HAP-1 (cell line): ENCODE measurements at regions not wholly inside any gene's neighbourhood (a gene's known extent, or its start where the extent isn't known, plus 50 kb on each side); places are given as distances from the start of the nearest gene placed in this dataset.
"Not testable (repeated sequence)": the region's sequence is repeated elsewhere in the genome, so short reads cannot be mapped to it uniquely, and the experiment has no call there.

Source experiments
- DNase-seq, 2 experiments: peaks; one replicate each; pipeline ENCODE4 v3.0.0-alpha.2; 2016 to 2020; ENCODE audit warnings: low spot score in 2 of 2
- H3K27me3 ChIP-seq: fragments of 250-450 bp; sonication (Bioruptor Pico); 2 replicates; pipeline ENCODE4 v1.5.1; 2020; ENCODE audit warnings: low read depth, mild to moderate bottlenecking, moderate library complexity
- H3K36me3 ChIP-seq: fragments of 250-450 bp; sonication (Bioruptor Pico); replicated peaks from 2 replicates; pipeline ENCODE4 v1.5.1; 2020; ENCODE audit warnings: mild to moderate bottlenecking
- H3K4me1 ChIP-seq: fragments of 250-450 bp; sonication (Bioruptor Pico); 2 replicates; pipeline ENCODE4 v1.5.1; 2020; ENCODE audit warnings: mild to moderate bottlenecking
- H3K4me3 ChIP-seq: fragments of 250-450 bp; sonication (Bioruptor Pico); 2 replicates; pipeline ENCODE4 v1.5.1; 2020; ENCODE audit warnings: mild to moderate bottlenecking, moderate library complexity
- H3K9me3 ChIP-seq: fragments of 250-450 bp; sonication (Bioruptor Pico); 2 replicates; pipeline ENCODE4 v1.5.1; 2020; ENCODE audit warnings: mild to moderate bottlenecking, moderate library complexity
- in situ Hi-C: fragments of 300-500 bp; cut with MboI; formaldehyde crosslinking; loops from 3 replicates; pipeline ENCODE4 v1.14.3; 2020; ENCODE audit warnings: low sequenced_read_pairs, inconsistent platforms, mixed read lengths

GRCh38 chr3:75140904-75141615, 523.1 kb upstream of the FRG2C start:
- Histone ChIP-seq H3K9me3 (no peaks in the 10 kb centered on the region; the same call in 1 of the 2 replicates), H3K27me3 (no peaks in the 10 kb centered on the region), H3K4me3 (no peak overlapping the region), H3K4me1 (no peaks in the 10 kb centered on the region), H3K36me3 (no peaks in the 10 kb centered on the region)
- no peak for DNase-seq
- in situ Hi-C loops: no loop called here

- Histone ChIP-seq H3K9me3 (no peaks in the 10 kb centered on the region), H3K4me1 (no peaks in the 10 kb centered on the region), H3K4me3 (no peak overlapping the region), H3K36me3 (no peaks in the 10 kb centered on the region), H3K27me3 (no peaks in the 10 kb centered on the region)
- in situ Hi-C loops: no loop called here
- DNase-seq: no peak
Measured at GRCh38 chr3:75144406-75144805, 519.7 kb upstream of the FRG2C start.

GRCh38 chr3:75171630-75172230, 492.4 kb upstream of the FRG2C start:
- in situ Hi-C loops: no loop called here
- Histone ChIP-seq H3K27me3 (no peaks in the 10 kb centered on the region), H3K36me3 (no peaks in the 10 kb centered on the region), H3K4me1 (no peaks in the 10 kb centered on the region; the same call in 1 of the 2 replicates), H3K4me3 (no peak overlapping the region), H3K9me3 (no peaks in the 10 kb centered on the region)
- DNase-seq: peak in 1 of 2 experiments; percentile 41

- H3K27me3 ChIP-seq: no peaks in the 10 kb centered on the region
- H3K9me3 ChIP-seq: no peaks in the 10 kb centered on the region
- in situ Hi-C loops: loop anchor here (25.0 kb wide), 1 partner anchor 1315 kb away; no protein-coding TSS in a partner anchor
- no peak for DNase-seq
- H3K4me3 ChIP-seq: no peak overlapping the region
- H3K4me1 ChIP-seq: no peaks in the 10 kb centered on the region; the same call in 1 of the 2 replicates
- H3K36me3 ChIP-seq: no peaks in the 10 kb centered on the region
Measured at GRCh38 chr3:75176937-75177336, 487.2 kb upstream of the FRG2C start.

- Histone ChIP-seq H3K27me3 (no peaks in the 10 kb centered on the region), H3K4me1 (no peaks in the 10 kb centered on the region), H3K36me3 (no peaks in the 10 kb centered on the region), H3K4me3 (no peak overlapping the region), H3K9me3 (no peaks in the 10 kb centered on the region)
- DNase-seq: no peak
- in situ Hi-C loops: loop anchor here (25.0 kb wide), 1 partner anchor 1318 kb away; no protein-coding TSS in a partner anchor
Measured at GRCh38 chr3:75180235-75180944, 483.7 kb upstream of the FRG2C start.

- Histone ChIP-seq H3K4me1 (no peaks in the 10 kb centered on the region), H3K9me3 (no peaks in the 10 kb centered on the region), H3K27me3 (no peaks in the 10 kb centered on the region), H3K4me3 (no peak overlapping the region), H3K36me3 (no peaks in the 10 kb centered on the region)
- in situ Hi-C loops: loop anchor here (25.0 kb wide), 1 partner anchor 1319 kb away; no protein-coding TSS in a partner anchor
- no peak for DNase-seq
Measured at GRCh38 chr3:75180945-75181298, 483.2 kb upstream of the FRG2C start.

- in situ Hi-C loops: loop anchor here (25.0 kb wide), 1 partner anchor 1327 kb away; no protein-coding TSS in a partner anchor
- no peaks in the 10 kb centered on the region for H3K27me3 ChIP-seq
Measured at GRCh38 chr3:75188962-75189361, 475.2 kb upstream of the FRG2C start.

GRCh38 chr3:75192146-75192616, 471.9 kb upstream of the FRG2C start:
- Histone ChIP-seq H3K4me1 (no peaks in the 10 kb centered on the region), H3K4me3 (no peak overlapping the region), H3K36me3 (no peaks in the 10 kb centered on the region), H3K27me3 (no peaks in the 10 kb centered on the region), H3K9me3 (no peaks in the 10 kb centered on the region)
- in situ Hi-C loops: loop anchor here (25.0 kb wide), 1 partner anchor 1330 kb away; no protein-coding TSS in a partner anchor
- peak in 1 of 2 experiments; percentile 75 for DNase-seq

More at GRCh38 chr3:75188962-75189361, 475.2 kb upstream of the FRG2C start:
- no peaks in the 10 kb centered on the region for H3K36me3 ChIP-seq
- H3K9me3 ChIP-seq: no peaks in the 10 kb centered on the region
- H3K4me1 ChIP-seq: peaks cover 7% of the 10 kb centered on the region
- DNase-seq: no peak
- H3K4me3 ChIP-seq: no peak overlapping the region

GRCh38 chr3:75193797-75194196, 470.3 kb upstream of the FRG2C start:
- Histone ChIP-seq H3K4me3 (no peak overlapping the region), H3K27me3 (no peaks in the 10 kb centered on the region), H3K9me3 (no peaks in the 10 kb centered on the region), H3K36me3 (no peaks in the 10 kb centered on the region), H3K4me1 (no peaks in the 10 kb centered on the region)
- DNase-seq: no peak
- in situ Hi-C loops: loop anchor here (25.0 kb wide), 1 partner anchor 1331 kb away; no protein-coding TSS in a partner anchor

GRCh38 chr3:75214332-75214731, 449.8 kb upstream of the FRG2C start:
- in situ Hi-C loops, H3K4me3 ChIP-seq, H3K27me3 ChIP-seq, H3K36me3 ChIP-seq, H3K9me3 ChIP-seq, H3K4me1 ChIP-seq, DNase-seq: not testable (repeated sequence)

GRCh38 chr3:75218577-75218976, 445.6 kb upstream of the FRG2C start:
- H3K4me3 ChIP-seq: no peak overlapping the region
- H3K9me3 ChIP-seq: no peaks in the 10 kb centered on the region
- DNase-seq: no peak
- H3K36me3 ChIP-seq: no peaks in the 10 kb centered on the region
- in situ Hi-C loops: no loop called here
- H3K27me3 ChIP-seq: no peaks in the 10 kb centered on the region
- no peaks in the 10 kb centered on the region for H3K4me1 ChIP-seq

GRCh38 chr3:75220932-75221331, 443.2 kb upstream of the FRG2C start:
- in situ Hi-C loops: no loop called here
- Histone ChIP-seq H3K4me1 (no peaks in the 10 kb centered on the region), H3K36me3 (no peaks in the 10 kb centered on the region), H3K27me3 (no peaks in the 10 kb centered on the region), H3K4me3 (no peak overlapping the region), H3K9me3 (no peaks in the 10 kb centered on the region)
- DNase-seq: no peak

GRCh38 chr3:75224412-75224811, 439.7 kb upstream of the FRG2C start:
- no peak for DNase-seq
- in situ Hi-C loops: no loop called here
- Histone ChIP-seq H3K36me3 (no peaks in the 10 kb centered on the region), H3K27me3 (no peaks in the 10 kb centered on the region), H3K4me3 (no peak overlapping the region), H3K9me3 (no peaks in the 10 kb centered on the region), H3K4me1 (no peaks in the 10 kb centered on the region)

- no peaks in the 10 kb centered on the region for H3K36me3 ChIP-seq
- no peaks in the 10 kb centered on the region for H3K27me3 ChIP-seq
- no peak for DNase-seq
- H3K9me3 ChIP-seq: no peaks in the 10 kb centered on the region
- no peak overlapping the region for H3K4me3 ChIP-seq
- H3K4me1 ChIP-seq: peaks cover 6% of the 10 kb centered on the region
- in situ Hi-C loops: no loop called here
Measured at GRCh38 chr3:75232216-75232615, 431.9 kb upstream of the FRG2C start.
